Activated naive CD4-positive, alpha-beta T cell treated with Interleukin-2 at 50 U/mL for 16 hours (primary cell): ENCODE measurements at regions not wholly inside any gene's neighbourhood (a gene's known extent, or its start where the extent isn't known, plus 50 kb on each side); places are given as distances from the start of the nearest gene placed in this dataset.
"Not testable (repeated sequence)": the region's sequence is repeated elsewhere in the genome, so short reads cannot be mapped to it uniquely, and the experiment has no call there.

ENCODE experiments used
- DNase-seq: peaks from one replicate; pipeline ENCODE4 v3.0.0-alpha.2; 2020

DNA sequence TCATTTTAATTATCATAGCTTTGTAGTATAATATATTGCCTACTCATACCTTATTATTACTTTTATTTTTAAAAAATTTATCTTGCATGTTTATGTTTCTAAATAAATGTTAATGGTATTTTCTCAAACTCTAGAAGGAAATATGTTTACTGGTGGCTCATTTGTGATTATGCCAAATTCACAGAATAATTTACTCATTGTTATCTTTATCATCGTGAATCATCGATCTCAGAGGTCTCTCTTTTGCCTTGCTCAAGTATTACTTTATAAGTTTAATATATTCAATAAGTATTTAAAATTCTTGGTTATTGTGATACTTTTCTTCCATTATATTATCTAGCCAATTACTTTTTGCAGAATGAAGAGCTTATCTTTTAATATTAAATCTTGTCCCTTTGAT lies 836.7 kb upstream of the ADAMTS5 start:
- DNase-seq = no peak

DNA sequence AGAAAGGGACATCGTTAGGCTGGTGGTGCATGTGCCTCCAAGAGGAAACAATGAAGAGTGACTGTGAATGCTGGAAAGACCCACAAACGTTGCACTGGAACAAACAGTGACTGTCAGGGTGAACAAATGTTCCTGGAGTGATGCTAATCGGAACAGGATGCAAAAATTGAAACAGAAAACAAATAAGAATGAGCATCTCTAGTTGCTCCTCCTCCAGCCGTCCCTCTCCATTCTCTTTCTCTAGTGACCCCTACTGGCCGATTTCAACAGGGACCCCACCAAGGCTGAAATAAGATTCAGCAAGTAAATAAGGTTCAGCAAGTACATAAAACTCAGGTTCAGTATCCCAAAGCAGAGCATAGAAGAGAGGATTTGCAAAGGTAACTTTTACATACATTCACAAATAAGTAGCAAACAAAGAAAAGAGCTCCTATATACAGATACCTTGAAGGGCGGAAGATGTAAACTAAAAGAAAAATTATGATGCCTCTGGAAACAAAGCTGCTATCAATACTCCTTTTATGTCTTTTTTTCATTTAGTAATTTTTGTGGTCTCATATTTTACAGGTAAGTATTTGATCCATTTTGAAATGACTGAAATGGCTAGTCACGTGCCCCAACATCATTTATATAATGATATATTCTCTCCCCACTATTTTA lies 836.1 kb upstream of the ADAMTS5 start:
- DNase-seq = peak; percentile 2

DNA sequence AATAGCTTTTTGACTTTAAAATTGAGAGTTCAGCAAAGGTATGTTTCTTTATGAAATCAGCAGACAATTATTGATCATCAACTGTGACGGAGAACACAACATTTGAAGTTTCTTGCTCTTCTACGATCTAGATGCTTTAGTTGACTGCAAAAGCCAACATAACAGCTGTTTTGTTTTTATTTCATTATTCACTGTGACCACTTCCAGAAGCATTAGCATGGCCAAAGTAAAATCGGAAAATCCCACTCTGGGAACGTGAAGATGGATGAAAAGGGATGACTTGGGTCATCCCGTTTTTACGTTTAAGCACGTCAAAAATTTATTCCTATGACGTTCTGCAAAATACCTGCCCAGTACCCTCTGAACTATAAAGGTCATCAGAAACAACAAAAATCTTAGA lies 833.0 kb upstream of the ADAMTS5 start:
- no peak for DNase-seq

DNA sequence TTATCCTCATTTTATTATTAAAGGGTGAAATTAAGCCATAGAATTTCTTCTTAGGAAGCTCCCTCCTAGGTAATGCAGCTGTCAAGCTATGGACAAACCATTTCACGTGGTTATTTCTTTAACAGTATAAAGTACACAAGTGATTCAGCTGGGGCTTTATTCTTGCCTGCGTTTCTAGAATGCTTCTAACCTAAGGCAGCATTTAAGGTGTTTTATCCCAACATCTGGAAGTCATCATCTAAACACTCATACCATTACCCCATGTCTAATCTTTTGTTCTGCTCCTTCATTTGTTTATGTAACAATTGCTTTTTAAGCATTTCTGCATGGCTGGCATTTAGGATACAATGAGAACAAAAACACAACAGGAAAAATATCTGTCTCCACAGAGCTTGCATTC lies 829.2 kb upstream of the ADAMTS5 start:
- no peak for DNase-seq

DNA sequence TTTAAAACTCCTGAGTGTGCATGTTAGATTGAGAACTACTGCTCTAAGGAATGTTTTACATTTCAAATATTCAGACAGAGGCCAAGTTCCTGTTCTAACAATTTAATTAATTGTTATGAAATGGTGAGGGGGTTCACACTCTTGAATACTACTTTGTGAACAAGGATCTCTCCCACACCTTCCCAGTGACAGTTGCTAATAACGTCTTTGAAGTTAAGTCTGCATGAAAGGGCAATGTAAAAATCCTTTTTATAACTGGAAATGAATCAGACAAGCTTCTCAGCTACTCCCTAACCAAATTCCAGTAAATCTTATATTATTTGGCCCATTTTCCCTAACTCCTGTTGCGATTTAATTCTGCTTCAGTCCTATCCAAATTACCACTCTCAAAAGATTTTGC lies 828.5 kb upstream of the ADAMTS5 start:
- no peak for DNase-seq

DNA sequence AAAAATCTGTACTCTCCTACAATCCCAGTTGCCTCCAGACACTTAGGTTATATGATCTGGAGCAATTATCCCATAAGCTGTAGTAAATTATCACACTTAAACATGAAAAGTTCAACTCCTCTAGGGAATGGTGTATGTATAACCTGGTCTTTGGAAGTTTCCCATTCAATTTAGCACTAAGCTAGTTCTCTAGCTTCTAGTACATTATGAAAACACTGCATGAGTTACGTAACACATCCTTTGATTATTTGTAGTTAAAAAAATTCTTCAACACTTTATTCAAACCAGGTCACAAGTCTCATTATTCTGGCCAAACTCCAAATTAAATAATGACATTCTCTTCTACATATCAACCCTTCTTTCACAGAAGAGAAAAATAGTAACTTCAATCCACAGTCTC lies 827.0 kb upstream of the ADAMTS5 start:
- DNase-seq = no peak

DNA sequence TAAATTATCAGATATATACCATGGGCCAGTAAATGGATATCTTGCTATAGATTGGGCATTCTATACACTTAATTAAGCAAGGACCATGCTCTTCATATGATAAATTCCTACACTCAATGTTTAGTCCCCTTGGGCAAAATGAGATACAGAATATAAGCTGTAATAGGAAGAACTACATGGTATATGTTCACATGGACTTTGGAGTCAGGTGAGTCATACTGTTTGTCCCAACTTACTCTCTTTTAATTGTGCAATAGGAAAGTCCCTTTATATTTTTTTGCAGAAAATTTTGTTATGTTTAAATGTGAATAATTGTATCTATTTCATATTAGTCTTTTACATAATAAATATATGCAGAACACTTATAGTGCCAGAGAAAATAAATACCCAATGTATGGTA lies 820.2 kb upstream of the ADAMTS5 start:
- no peak for DNase-seq

DNA sequence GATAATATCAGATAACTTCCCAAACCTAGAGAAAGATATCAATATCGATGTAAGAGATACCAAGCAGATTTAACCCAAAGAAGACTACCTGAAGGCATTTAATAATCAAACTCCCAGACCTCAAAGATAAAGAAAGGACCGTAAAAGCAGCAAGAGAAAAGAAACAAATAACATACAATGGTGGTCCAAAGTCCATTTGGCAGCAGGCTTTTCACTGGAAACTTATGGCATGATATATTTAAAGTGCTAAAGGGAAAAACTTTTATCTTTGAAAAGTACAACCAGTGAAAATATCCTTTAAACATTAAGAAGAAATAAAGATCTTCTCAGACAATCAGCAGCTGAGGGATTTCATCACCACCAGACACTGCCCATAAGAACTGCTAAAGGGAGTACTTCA lies 812.7 kb upstream of the ADAMTS5 start:
- DNase-seq = no peak

DNA sequence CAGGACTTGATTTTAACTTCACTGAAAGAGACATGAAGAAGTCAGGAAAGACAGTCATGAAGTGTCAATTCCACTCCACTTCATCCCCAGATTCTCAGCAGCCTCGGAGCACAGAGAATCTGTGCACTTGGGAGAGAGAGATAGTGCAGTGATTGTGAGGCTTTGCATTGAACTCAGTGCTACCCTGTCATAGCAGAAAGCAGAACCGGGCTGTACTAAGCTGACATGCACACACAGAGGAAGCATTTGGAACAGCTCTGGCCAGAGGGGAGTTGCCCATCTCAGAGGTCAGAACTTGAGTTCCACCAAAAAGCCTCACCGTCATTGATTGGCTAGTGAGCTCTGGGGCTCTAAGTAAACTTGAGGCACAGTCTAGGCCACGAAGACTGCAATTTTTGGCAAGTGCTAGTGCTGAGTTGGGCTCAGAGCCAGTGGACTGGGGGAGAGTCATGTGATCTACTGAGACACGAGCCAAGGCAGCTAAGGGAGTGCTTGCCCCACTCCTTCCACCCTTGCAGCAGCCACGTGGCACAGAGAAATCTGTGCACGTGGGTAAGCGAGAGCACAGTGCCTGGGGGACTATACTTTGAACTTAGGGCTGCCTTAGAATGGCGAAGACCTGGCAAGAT lies 810.2 kb upstream of the ADAMTS5 start:
- no peak for DNase-seq

DNA sequence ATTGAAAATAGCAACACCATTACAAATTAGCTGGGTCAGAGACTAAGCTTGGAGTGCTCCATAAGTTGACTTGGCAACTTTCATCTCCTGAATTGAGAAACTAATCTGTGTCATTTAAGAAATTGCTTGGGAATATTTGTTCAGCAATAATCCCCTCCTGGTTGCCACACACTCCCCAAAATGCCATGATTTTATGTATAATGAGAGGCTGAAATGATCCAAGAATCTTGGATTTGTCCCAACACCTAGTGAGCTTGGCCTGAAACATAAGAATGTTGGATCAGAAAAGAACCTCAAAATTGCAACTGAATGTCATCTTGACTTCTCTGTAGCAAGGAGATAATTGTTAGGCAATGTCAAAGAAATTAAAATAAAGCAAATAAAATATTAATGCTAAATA lies 805.9 kb upstream of the ADAMTS5 start:
- DNase-seq = no peak

DNA sequence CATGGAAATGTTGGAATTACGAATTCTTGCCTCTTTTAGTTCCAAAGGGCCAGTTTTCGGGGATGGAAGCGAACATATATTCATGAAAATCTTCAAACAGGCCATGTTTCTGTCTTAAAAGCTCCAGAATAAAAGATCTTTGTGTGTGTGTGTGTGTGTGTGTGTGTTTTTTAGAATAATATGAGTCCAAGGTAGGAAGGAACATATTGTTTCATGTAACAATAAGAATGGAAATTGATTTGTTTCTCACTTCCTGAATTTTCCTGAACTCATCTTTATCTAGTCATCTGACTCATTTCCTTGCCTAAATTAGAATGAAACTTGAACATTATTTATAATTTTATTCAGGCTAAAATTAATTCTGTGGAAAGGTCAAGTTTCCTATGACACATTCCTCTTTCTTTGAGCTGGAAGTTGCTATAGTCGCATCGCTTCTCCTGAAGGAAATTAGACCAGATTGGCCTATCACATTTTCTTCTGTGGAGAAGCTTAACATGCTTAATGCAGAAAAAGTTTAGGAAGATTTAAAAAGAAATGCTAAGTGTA lies 805.1 kb upstream of the ADAMTS5 start:
- DNase-seq = no peak

DNA sequence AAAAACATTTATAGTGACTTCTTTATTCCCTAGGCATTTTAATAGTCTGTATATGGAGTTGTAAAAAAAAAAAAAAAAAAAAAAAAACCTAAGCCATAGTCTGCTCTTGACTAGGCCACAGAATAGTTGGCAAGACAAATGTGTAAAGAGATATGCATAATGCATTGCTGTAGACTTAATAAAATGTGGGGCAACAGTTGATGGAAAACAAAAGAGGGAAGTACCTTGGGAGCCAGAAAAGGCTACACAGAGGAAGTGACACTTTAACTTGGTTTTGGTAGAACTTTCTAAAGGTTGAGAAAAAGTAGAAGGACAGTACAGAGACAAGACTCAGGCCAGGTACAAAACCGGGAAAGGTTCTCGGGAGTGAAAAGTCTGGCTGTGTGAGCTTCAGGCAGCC lies 802.9 kb upstream of the ADAMTS5 start:
- no peak for DNase-seq

DNA sequence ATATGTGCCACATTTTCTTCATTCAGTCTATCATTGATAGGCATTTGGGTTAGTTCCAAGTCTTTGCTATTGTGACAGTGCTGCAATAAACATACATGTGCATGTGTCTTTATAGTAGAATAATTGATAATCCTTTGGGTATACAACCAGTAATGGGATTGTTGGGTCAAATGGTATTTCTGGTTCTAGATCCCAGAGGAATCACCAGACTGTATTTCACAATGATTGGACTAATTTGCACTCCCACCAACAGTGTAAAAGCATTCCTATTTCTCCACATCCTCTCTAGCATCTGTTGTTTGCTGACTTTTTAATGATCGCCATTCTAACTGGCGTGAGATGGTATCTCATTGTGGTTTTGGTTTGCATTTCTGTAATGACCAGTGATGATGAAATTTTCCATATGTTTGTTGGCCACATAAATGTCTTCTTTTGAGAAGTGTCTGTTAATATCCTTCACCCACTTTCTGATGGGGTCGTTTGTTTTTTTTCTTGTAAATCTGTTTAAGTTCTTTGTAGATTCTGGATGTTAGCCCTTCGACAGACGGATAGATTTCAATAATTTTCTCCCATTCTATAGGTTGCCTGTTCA lies 801.3 kb upstream of the ADAMTS5 start:
- DNase-seq = not testable (repeated sequence)

DNA sequence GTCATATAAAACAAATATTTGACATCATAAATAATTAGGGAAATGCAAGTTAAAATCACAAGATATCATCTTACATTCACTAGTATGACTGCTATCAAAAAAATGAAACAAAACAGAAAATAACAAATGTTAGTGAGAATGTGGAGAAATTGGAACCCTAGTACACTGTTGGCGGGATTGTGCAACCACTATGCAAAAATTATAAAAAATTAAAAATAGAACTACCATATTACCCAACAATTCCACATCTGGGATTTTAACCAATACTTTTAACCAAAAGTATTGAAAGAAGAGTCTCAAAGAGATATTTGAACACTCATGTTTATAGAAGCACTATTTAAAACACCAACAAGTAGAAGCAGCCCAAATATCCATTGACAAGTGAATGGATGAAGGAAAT lies 797.2 kb upstream of the ADAMTS5 start:
- no peak for DNase-seq

DNA sequence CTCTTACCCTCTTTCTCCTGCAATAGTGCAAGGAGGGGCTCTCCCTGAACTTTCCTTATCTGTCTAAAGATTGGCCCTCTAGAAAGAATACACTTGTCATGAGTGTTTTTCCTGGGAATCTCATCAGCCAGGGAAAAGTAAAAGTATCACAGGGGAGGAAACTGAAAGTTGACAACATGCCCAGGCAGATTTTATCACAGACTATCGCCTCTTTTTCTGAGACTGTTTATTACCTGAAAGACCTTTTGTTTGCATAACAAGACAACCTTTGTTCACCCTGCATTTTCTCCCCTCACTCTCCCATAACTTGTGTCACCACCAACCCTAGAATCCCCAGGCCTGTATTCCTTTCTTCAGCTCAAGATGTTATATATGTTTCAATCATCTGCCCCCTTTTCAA lies 794.7 kb upstream of the ADAMTS5 start:
- DNase-seq = no peak

DNA sequence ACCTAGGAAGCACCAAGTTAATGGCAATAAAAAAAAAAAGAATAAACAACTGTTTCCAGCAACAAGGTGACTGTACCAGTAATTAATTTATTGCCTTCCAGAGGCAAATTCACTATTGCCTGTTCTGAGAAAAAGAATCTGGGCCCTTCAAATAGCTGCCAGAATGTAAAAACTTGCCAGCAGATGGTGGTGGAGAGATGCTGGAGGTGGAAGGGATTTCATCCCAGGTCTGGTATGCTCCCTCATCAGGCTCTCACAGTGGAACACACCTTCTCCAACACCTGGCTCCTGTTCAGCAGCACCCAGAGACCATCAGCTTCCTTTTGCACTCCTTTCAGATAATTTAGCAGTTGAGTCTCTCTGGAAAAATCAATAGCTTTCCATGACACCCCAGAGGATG lies 792.9 kb upstream of the ADAMTS5 start:
- DNase-seq = no peak

DNA sequence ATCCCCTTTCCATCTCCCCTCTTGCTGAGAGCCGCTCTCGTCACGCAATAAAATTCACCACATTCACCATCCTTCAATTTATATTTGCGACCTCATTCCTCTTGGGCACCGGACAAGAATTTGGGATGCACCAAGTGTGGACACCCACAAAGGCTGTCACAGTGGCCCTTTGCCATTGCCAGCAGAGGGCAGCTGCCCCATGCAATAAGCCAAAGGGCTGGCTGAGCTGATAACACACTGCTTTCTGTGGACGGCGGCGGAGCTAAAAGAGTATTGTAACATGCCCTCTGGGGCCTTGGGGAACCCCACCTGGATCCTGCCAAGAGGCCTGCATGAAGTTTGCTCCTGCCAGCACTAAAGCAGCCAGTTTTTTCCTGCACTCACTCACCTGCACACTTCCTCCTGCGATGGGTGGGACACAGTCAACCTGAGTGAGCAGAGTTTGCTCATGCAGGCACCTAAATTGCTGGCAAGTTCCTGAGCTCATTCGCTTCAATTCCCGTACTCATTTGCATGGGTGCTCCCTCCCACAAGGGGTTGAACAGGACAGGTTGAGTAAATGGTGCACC lies 792.3 kb upstream of the ADAMTS5 start:
- no peak for DNase-seq

DNA sequence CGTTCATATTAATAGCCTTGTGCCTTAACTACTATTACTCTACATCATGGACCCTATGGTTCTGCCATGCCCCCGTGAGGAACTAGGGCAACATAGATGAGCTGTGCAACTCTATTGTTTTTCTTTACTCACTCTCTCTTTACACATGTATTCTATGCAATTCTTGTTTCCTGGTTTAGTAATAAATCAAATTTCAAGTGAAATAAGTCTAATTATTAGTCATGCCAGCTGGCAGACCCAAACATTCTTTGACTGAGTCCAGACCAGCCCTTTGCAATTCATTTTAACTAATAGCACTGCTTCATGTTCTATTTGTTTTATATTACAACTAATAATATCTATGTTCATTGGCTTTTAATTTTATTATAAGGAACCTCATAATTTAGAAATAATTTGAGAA lies 789.3 kb upstream of the ADAMTS5 start:
- no peak for DNase-seq

DNA sequence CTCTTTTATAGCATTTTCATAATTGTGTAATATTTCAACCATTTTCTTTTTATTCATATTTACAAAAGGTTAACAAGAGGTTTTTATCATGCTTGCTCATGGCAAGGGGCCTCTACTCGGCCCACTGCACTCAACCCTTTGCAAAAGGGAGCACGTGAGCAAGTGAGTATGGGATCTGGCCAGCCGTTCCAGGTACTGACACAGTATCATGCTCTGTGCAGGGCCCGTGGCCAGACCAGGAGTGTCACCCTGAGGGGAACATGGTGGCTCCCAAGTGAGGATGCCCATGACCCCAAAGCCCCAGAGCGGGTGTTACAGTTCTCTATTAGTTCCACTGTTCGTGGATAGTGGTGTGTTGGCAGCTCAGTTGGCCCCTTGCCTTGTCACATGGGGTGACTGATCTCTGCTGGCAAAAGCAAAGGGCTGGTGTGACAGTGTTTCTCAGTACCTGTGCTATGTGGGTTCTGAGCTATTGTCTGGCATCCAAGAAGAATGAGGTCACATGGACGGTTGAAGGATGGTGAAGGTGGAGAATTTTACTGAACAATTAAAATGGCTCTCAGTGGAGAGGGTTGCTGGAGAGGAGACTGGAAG lies 777.2 kb upstream of the ADAMTS5 start:
- no peak for DNase-seq

DNA sequence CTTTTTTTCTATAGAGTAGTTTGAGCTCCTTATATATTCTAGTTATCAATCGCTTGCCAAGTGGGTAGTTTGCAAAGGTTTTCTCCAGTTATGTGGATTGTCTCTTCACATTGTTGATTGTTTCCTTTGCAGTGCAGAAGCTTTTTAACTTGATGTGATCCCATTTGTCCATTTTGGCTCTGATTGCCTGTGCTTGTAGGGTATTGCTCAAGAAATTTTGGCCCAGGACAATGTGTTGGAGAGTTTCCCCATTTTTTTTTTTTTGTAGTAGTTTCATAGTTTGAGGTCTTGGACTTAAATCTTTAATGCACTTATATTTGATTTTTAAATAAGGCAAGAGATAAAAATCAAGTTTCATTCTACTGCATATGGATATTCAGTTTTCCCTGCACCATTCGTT lies 774.8 kb upstream of the ADAMTS5 start:
- no peak for DNase-seq

DNA sequence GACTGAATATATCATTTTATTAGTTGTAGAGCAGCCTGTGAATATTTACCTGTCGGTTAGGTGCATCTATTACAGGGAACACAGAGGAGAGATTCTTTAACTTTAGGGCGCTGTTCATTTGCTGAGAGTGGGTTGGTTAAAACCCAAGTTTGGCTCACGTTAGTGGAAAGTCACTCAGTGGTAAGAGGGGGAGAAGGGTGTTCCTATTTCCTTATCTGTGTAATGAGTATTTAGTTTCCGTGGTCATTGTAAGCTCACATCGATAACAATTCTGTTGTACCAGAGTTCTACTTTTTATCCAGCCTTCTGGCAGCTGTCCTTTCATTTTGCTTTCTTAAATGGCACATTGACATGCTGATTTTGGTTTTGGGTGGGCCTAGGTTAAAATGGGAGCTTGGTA lies 773.2 kb upstream of the ADAMTS5 start:
- no peak for DNase-seq

DNA sequence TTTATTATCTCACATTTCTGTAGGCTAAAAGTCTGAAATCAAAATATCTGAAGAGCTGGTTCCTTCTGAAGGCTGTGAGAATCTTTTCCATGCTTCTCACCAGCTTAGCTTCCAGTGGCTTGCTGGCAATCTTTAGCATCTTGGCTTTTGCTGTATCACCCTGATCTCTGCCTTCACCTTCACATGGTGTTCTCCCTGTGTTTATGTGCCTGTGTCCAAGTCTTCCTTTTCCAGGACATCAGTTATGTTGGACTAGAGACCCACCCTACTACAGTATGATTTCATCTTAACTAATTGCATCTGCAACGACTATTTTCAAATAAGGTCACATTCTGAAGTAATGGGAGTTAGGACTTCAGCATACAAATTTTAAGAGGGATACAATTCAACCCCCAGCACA lies 772.3 kb upstream of the ADAMTS5 start:
- no peak for DNase-seq

DNA sequence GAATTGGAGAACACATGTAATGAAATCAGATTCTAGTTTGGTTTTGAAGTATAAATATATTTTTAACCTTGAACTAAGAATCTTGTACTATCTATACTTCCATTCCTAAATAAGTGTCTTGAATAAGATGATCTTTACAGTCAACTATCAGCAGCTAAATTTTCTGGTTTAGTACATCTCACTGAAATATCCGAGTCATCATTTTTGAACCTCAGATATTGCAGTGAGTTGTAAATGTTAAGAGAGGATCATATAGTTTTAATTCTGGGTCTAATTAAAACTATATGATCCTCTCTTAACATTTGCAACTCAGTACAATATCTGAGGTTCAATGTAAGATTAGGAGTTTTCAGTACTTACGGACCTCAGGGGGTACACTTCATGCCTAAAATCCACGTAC lies 768.8 kb upstream of the ADAMTS5 start:
- DNase-seq = no peak

DNA sequence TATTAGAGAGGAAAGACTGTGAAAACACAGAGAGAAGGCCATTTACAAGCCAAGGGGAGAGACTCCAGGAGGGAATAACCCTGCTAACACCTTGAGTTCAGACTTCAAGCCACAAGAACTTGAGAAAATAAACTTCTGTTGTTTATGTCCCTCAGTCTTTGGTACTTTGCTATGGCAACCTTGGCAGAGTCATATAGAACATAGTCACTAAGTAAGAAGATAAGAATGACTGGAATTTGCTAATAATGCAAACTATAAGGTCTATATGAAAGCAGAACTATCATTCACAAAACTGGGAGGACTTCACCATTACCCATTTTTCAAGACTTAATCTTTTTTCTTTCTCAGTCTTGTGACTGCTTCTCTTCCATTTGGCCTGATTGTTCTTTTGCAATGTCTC lies 767.3 kb upstream of the ADAMTS5 start:
- DNase-seq = no peak
